ENCODE measurements at regions not wholly inside any gene's neighbourhood (a gene's known extent, or its start where the extent isn't known, plus 50 kb on each side); places are given as distances from the start of the nearest gene placed in this dataset.

- no peak for TF ChIP-seq POLR2A (IDR thresholded peaks at IDR 0.05; ENCODE audit: control extremely low read depth in 1 of 2, low read depth in 2 of 2, low read length in 2 of 2)
- no peak for TF ChIP-seq ZNF274 (IDR thresholded peaks at IDR 0.05; ENCODE audit: borderline replicate concordance, extremely low read depth, low read length)
- TF ChIP-seq, protein P1, sequence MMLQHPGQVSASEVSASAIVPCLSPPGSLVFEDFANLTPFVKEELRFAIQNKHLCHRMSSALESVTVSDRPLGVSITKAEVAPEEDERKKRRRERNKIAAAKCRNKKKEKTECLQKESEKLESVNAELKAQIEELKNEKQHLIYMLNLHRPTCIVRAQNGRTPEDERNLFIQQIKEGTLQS (IDR thresholded peaks at IDR 0.05; ENCODE audit: insufficient read depth, low read depth, low read length) = no peak
- no peak for TF ChIP-seq CREB1 (IDR thresholded peaks at IDR 0.05)
- TF ChIP-seq E2F6 (IDR thresholded peaks at IDR 0.05) = no peak
- TF ChIP-seq EP300 (IDR thresholded peaks at IDR 0.05; ENCODE audit: borderline replicate concordance in 1 of 2, low read depth in 2 of 2, low read length in 2 of 2) = no peak
- no peak for TF ChIP-seq CTCF (IDR thresholded peaks at IDR 0.05; ENCODE audit: control extremely low read depth in 1 of 3, insufficient read depth in 1 of 3, low read depth in 1 of 3, low read length in 3 of 3)
- no peak for TF ChIP-seq POLR2AphosphoS5 (IDR thresholded peaks at IDR 0.05; ENCODE audit: low read depth, low read length)
- TF ChIP-seq EZH2 (IDR thresholded peaks at IDR 0.05; ENCODE audit: low read depth, low read length, severe bottlenecking) = no peak
- no peak for TF ChIP-seq GABPA (IDR thresholded peaks at IDR 0.05; ENCODE audit: borderline replicate concordance, insufficient read depth, low read length)
- TF ChIP-seq, protein P2, sequence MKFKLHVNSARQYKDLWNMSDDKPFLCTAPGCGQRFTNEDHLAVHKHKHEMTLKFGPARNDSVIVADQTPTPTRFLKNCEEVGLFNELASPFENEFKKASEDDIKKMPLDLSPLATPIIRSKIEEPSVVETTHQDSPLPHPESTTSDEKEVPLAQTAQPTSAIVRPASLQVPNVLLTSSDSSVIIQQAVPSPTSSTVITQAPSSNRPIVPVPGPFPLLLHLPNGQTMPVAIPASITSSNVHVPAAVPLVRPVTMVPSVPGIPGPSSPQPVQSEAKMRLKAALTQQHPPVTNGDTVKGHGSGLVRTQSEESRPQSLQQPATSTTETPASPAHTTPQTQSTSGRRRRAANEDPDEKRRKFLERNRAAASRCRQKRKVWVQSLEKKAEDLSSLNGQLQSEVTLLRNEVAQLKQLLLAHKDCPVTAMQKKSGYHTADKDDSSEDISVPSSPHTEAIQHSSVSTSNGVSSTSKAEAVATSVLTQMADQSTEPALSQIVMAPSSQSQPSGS (IDR thresholded peaks at IDR 0.05; ENCODE audit: low read length) = no peak
Observed at GRCh38 chr6:92719773-92720172, 699.6 kb downstream of the EPHA7 start.

All from H1 (cell line).